Midbrain (tissue), 1 donor: ENCODE measurements at regions not wholly inside any gene's neighbourhood (a gene's known extent, or its start where the extent isn't known, plus 50 kb on each side); places are given as distances from the start of the nearest gene placed in this dataset.
"Not testable (repeated sequence)": the region's sequence is repeated elsewhere in the genome, so short reads cannot be mapped to it uniquely, and the experiment has no call there.

ENCODE experiments used
- DNase-seq: peaks from one replicate; lab custom pipeline; 2025; lab: John Stamatoyannopoulos, UW

DNA sequence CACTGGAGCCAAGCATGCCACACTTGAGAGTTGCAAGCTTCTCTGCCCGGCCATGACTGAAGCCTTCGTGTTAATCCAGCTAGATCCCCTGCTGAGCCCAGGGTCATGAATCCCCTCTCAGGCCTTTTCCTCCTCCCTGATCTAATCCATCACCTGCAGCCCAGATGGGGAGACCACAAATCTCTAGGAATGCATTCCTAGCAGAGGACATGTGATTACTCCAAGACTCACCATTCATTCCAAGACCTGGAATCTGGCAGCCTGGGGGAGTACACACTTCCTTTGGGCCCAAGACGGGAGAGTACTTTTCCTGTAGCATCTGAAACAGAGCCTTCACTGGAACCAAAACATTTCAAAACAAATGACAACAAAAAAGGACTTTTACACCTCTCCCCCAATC is 269.3 kb upstream of the NFIA start:
- no peak for DNase-seq

GRCh38 chr1:60809204-60809980 is 273.0 kb upstream of the NFIA start:
- no peak for DNase-seq

DNA sequence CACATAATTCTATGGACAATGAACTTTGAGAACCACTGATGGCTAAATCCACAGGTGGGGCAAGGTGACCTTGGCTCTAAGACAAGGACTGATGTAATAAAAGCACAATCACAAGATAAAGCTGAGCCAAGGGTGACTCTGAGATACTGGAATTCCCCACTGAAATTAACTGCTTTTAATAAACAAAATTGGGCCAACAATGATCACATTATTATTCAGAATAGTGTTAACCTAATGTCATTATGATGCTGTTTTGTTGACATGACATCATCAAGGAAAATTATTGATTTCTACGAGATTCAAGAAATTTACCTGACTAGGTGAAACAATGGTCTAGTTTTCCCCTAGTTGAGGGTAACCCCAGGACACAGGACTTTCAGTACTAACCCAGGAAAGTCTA is 273.7 kb upstream of the NFIA start:
- DNase-seq, result no peak

DNA sequence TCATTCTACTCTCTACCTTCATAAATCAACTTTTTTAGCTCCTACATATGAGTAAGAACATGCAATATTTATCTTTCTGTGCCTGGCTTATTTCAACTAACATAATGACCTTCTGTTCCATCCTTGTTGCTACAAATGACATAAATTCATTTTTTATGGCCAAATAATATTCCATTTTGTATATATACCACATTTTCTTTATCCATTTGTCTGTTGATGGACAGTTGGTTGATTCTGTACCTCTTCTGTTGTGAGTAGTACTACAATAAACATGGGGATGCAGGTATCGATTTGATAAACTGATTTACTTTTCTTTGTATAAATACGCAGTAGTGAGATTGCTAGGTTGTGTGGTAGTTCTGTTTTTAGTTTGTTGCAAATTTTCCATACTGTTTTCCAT is 279.5 kb upstream of the NFIA start:
- DNase-seq, result no peak

DNA sequence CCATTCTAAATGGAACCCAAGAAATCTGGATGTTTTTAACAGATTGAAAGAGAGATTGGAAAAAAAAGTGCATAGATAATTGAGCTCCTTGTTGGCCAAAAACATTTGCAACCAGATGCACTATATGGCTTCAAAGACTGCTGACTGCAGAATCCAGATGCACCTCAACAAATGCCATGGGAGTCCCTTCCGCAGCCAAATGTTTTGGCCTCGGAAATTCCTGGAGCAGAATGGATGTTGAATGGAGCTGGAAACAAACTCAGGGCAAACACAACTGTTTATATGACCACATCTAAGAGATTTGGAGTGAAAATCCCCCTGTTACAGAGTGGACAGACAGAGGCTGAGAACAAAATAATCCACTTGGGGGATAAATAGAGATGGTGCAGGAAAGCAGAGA is 285.0 kb upstream of the NFIA start:
- no peak for DNase-seq

GRCh38 chr1:60791226-60791625 is 291.1 kb upstream of the NFIA start:
- DNase-seq, result no peak

DNA sequence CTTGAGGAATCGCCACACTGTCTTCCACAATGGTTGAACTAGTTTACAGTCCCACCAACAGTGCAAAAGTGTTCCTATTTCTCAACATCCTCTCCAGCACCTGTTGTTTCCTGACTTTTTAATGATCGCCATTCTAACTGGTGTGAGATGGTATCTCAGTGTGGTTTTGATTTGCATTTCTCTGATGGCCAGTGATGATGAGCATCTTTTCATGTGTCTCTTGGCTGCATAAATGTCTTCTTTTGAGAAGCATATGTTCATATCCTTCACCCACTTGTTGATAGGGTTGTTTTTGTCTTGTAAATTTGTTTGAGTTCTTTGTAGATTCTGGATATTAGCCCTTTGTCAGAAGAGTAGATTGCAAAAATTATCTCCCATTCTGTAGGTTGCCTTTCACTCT is 309.3 kb upstream of the NFIA start:
- not testable (repeated sequence) for DNase-seq

DNA sequence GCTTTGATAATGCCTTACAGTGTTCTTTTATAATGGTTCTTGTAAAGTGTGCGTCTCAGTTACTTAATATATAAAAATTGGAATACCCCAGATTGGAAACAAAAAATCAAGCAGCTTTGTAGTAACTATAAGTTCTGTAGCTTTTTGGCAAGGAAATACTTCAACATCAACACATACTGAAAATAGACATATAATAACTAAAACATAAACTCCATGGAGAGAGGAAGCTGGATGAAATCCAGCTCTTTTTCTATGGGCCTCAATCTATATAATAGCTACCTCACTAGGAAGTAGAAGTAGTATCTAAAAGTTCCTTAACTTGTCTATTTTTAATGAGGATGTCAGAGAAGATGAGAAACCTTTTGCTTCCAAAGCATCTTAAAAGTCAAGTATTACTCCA is 313.3 kb upstream of the NFIA start:
- no peak for DNase-seq

DNA sequence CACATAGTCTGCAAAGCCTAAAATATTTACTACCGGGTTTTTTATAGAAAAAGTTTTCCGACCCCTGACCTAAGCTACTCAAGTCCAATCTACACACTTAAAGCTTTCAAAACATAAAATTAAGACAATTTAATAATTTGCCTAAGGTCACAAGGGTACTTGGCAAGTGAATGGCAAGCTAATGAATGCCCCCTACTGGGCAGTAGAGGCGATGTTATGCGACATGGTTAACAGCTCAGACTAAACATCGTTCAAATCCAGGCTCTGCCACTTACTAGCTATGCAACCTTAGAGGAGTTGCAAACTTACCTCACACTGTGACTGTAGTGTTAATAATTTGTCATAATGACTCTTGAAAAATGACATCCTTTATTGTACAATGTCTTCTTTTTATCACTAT is 317.2 kb upstream of the NFIA start:
- peak; percentile 17 for DNase-seq

GRCh38 chr1:60764489-60764888 is 317.9 kb upstream of the NFIA start:
- no peak for DNase-seq

- no peak for DNase-seq
Observed at GRCh38 chr1:60763741-60764140, 318.6 kb upstream of the NFIA start.

GRCh38 chr1:60762911-60763310 is 319.4 kb upstream of the NFIA start:
- DNase-seq, result no peak

- DNase-seq, result no peak
Observed at GRCh38 chr1:60762176-60762575, 320.2 kb upstream of the NFIA start.

DNA sequence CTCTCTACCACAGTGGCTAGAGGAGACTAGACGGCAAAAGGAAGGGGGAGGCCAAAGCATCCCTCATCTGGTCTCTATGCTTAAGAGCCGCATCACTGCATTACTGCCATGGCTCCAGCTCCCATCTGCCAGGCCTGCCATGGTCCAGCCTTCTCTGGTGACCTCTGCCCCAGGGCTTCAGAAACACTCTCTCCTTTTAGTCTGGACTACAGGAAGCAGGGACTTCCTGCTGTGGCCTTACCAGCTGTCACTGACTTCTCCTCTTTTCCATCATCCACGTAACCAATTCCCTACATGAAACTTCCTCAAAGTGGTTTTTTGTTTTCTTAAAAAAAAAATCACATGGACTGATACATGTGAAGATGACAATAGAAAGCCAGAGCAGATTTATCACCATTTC is 323.1 kb upstream of the NFIA start:
- DNase-seq, result no peak

DNA sequence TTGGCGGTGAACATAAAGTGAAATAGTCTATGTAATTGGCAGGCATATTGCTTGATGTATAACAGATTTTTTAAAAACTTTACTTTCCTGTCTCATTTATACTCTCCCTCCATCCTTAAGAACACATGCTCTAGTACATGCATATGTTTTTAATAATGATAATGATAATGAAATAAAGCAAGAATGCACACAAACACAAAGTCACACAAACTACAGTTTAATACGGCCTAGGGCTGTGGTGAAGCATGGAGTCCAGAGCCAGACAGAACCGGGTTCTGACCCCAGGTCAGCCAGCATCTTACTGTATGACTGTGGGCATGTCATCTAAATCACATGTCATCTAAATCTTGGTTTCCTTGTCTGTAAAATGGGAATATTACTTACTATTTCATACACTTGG is 324.9 kb upstream of the NFIA start:
- no peak for DNase-seq

- DNase-seq, result no peak
Observed at GRCh38 chr1:60753036-60753900, 329.1 kb upstream of the NFIA start.

GRCh38 chr1:60751306-60751705 is 331.1 kb upstream of the NFIA start:
- DNase-seq, result no peak

GRCh38 chr1:60747353-60747752 is 335.0 kb upstream of the NFIA start:
- no peak for DNase-seq

DNA sequence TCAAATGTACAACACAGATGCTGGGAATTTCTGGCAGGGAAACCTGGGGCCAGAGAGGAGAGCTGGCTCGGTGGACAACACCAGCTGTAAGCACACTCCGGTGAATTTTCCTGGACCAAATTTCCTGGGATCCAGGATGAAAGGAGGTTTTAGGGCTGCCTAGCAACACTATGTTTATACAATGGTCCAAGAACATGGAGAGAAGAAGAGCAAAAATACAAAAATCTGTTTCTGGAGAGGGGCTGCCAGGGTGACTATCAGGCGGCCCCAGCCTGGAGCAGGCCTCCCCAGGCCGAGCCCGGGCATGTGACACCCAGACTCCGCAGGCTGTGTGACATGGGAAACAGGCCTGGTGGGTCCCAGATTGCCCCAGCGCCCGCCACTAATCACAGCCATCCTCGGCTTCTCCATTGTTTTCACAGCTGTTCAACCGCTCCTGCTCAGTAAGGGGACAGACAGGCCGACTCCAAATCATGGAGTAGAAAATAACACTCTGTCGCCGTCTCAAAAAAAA is 336.0 kb upstream of the NFIA start:
- peak; percentile 44 for DNase-seq

GRCh38 chr1:60745484-60745883 is 336.9 kb upstream of the NFIA start:
- no peak for DNase-seq

GRCh38 chr1:60742339-60742738 is 340.0 kb upstream of the NFIA start:
- DNase-seq, result no peak

DNA sequence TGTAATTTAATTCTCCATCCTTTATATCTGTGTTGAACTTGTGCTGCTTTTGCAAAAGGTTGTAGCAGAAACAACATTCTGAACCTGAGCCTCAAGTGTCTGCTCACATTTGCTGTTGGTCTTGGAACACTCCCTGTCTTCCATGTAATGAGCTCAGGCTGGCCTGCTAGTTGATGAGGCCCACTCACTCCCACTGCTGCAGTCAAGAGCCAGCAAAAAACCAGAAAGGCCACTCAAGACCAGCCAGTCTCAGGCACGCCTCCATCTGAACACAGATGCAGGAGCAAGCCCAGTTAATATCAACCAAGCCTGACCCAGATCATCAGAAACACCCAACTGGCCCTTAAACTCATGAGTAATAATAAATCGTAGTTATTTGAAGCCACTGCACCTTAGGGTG is 342.2 kb upstream of the NFIA start:
- DNase-seq, result no peak

- DNase-seq, result no peak
Observed at GRCh38 chr1:60739729-60740128, 342.6 kb upstream of the NFIA start.
